H1 (cell line): ENCODE measurements at regions not wholly inside any gene's neighbourhood (a gene's known extent, or its start where the extent isn't known, plus 50 kb on each side); places are given as distances from the start of the nearest gene placed in this dataset.

ENCODE experiments used
- CTCF ChIA-PET: fragments of 300-600 bp; sonication (Branson Sonifier 250); formaldehyde crosslinking; loops from one replicate; lab custom pipeline; 2021; ENCODE audit not compliant: partially characterized antibody; lab: Charles Lee
- POLR2A ChIA-PET: fragments of 300-600 bp; sonication (Branson Sonifier 250); formaldehyde crosslinking; loops from one replicate; lab custom pipeline; 2021; ENCODE audit warnings: inconsistent platforms; ENCODE audit not compliant: partially characterized antibody; lab: Charles Lee
- DNase-seq, 2 experiments: peaks; one replicate each; pipeline versions ENCODE4 v3.0.0 to v3.0.0-alpha.2; 2010 to 2022; ENCODE audit warnings: low spot score in 2 of 2, low read depth in 1 of 2, mixed read lengths in 1 of 2
- FAIRE-seq: peaks from 2 replicates; lab custom pipeline; 2011; peaks lifted over from hg19 to GRCh38; lab: Jason Lieb, UNC
- H2AFZ ChIP-seq: 2 replicates; pipeline ENCODE4 v1.8.1; 2012; ENCODE audit warnings: low read length, inconsistent platforms
- H2AK5ac ChIP-seq: 2 replicates; pipeline ENCODE4 v1.6.1; 2013; ENCODE audit warnings: low read depth, low read length
- H2BK120ac ChIP-seq: replicated peaks from 2 replicates; pipeline ENCODE3; 2013; ENCODE audit warnings: low read depth, low read length, inconsistent platforms
- H2BK12ac ChIP-seq: 2 replicates; pipeline ENCODE4 v1.6.1; 2013; ENCODE audit warnings: low read depth, low read length
- H2BK15ac ChIP-seq: 2 replicates; pipeline ENCODE4 v1.6.1; 2013; ENCODE audit warnings: low read length
- H2BK20ac ChIP-seq: 2 replicates; pipeline ENCODE4 v1.6.1; 2013; ENCODE audit warnings: low read length
- H2BK5ac ChIP-seq: 2 replicates; pipeline ENCODE4 v1.6.1; 2013; ENCODE audit warnings: low read depth, low read length
- H3K14ac ChIP-seq: 2 replicates; pipeline ENCODE4 v1.6.1; 2013; ENCODE audit warnings: inconsistent platforms; ENCODE audit not compliant: insufficient read length
- H3K18ac ChIP-seq: 2 replicates; pipeline ENCODE4 v1.6.1; 2013; ENCODE audit warnings: low read length; ENCODE audit errors: extremely low read depth
- H3K23ac ChIP-seq: 2 replicates; pipeline ENCODE4 v1.6.1; 2013; ENCODE audit warnings: inconsistent platforms; ENCODE audit not compliant: insufficient read length
- H3K23me2 ChIP-seq: 2 replicates; pipeline ENCODE4 v1.6.1; 2013; ENCODE audit warnings: low read depth, low read length
- H3K27ac ChIP-seq: 2 replicates; pipeline ENCODE4 v1.6.1; 2011; ENCODE audit warnings: low read depth, low read length, inconsistent platforms
- H3K27me3 ChIP-seq, 4 experiments: replicated peaks in 1 of 4; 1 replicate in 1 of 4; 2 replicates in 3 of 4; pipeline versions ENCODE4 v1.6.1 to v1.8.1; 2011 to 2013; ENCODE audit warnings: low read length in 3 of 4, mild to moderate bottlenecking in 3 of 4, inconsistent platforms in 2 of 4, mixed read lengths in 2 of 4, moderate library complexity in 1 of 4; ENCODE audit not compliant: control insufficient read depth in 3 of 4, insufficient read depth in 3 of 4; ENCODE audit errors: extremely low read depth in 1 of 4
- H3K36me3 ChIP-seq, 4 experiments: 2 replicates each; pipeline versions ENCODE4 v1.6.1 to v1.8.1; 2011 to 2013; ENCODE audit warnings: mild to moderate bottlenecking in 4 of 4, low read length in 3 of 4, moderate library complexity in 2 of 4, control low read depth in 1 of 4, inconsistent platforms in 1 of 4; ENCODE audit not compliant: insufficient read depth in 4 of 4, control insufficient read depth in 2 of 4
- H3K4ac ChIP-seq: replicated peaks from 2 replicates; pipeline ENCODE3; 2013; ENCODE audit warnings: low read length, low read depth, mixed read lengths, inconsistent platforms; ENCODE audit not compliant: insufficient read length
- H3K4me1 ChIP-seq, 4 experiments: replicated peaks in 1 of 4; 1 replicate in 1 of 4; 2 replicates in 3 of 4; pipeline versions ENCODE4 v1.6.1 to v1.8.1; 2011 to 2013; ENCODE audit warnings: low read length in 3 of 4, inconsistent platforms in 2 of 4, mixed read lengths in 1 of 4; ENCODE audit not compliant: insufficient read depth in 4 of 4, control insufficient read depth in 3 of 4
- H3K4me2 ChIP-seq, 2 experiments: 2 replicates each; pipeline versions ENCODE4 v1.6.1 to v1.8.1; 2011 to 2013; ENCODE audit warnings: low read depth in 2 of 2, low read length in 2 of 2, control low read depth in 1 of 2, inconsistent platforms in 1 of 2, mild to moderate bottlenecking in 1 of 2; ENCODE audit not compliant: insufficient read depth in 1 of 2
- H3K4me3 ChIP-seq, 4 experiments: fragments of 200-600, 300-600 bp in 1 of 4; sonication (generic), shearing (Covaris generic), sonication (Bioruptor Twin) in 1 of 4; 2 replicates each; pipeline versions ENCODE4 v1.5.1 to v1.8.1; 2011 to 2016; ENCODE audit warnings: low read length in 4 of 4, low read depth in 3 of 4, control low read depth in 2 of 4, inconsistent platforms in 2 of 4, mild to moderate bottlenecking in 2 of 4, mixed read lengths in 1 of 4, moderate library complexity in 1 of 4; ENCODE audit not compliant: insufficient read depth in 2 of 4; ENCODE audit errors: extremely low read depth in 1 of 4
- H3K56ac ChIP-seq: replicated peaks from 2 replicates; pipeline ENCODE3; 2013; ENCODE audit warnings: low read depth, mild to moderate bottlenecking, mixed read lengths, low read length, inconsistent platforms; ENCODE audit not compliant: insufficient read length
- H3K79me1 ChIP-seq: 2 replicates; pipeline ENCODE4 v1.6.1; 2013; ENCODE audit warnings: low read depth, low read length, control low read depth
- H3K79me2 ChIP-seq, 2 experiments: 2 replicates each; pipeline versions ENCODE4 v1.6.1 to v1.8.1; 2012 to 2013; ENCODE audit warnings: low read length in 2 of 2, mild to moderate bottlenecking in 2 of 2, inconsistent platforms in 1 of 2; ENCODE audit not compliant: insufficient read depth in 2 of 2, control insufficient read depth in 1 of 2
- H3K9ac ChIP-seq, 4 experiments: replicated peaks in 1 of 4; 1 replicate in 1 of 4; 2 replicates in 3 of 4; pipeline versions ENCODE4 v1.6.1 to v1.8.1; 2011 to 2013; ENCODE audit warnings: low read depth in 3 of 4, low read length in 3 of 4, control low read depth in 2 of 4, mild to moderate bottlenecking in 2 of 4, moderate library complexity in 2 of 4, inconsistent platforms in 1 of 4; ENCODE audit errors: extremely low read depth in 1 of 4
- H3K9me3 ChIP-seq, 2 experiments: 2 replicates each; pipeline versions ENCODE4 v1.6.1 to v1.8.1; 2012 to 2013; ENCODE audit warnings: mild to moderate bottlenecking in 2 of 2, moderate library complexity in 2 of 2, control low read depth in 1 of 2, inconsistent platforms in 1 of 2, low read depth in 1 of 2, low read length in 1 of 2, mixed read lengths in 1 of 2; ENCODE audit not compliant: insufficient read depth in 2 of 2
- H4K20me1 ChIP-seq, 2 experiments: replicated peaks in 1 of 2; 2 replicates each; pipeline versions ENCODE3 to v1.8.1; 2011 to 2013; ENCODE audit warnings: inconsistent platforms in 2 of 2, low read length in 2 of 2, mild to moderate bottlenecking in 1 of 2; ENCODE audit not compliant: insufficient read depth in 2 of 2, control insufficient read depth in 1 of 2
- H4K5ac ChIP-seq: 2 replicates; pipeline ENCODE4 v1.6.1; 2013; ENCODE audit warnings: low read length, low read depth, mixed read lengths, inconsistent platforms; ENCODE audit not compliant: insufficient read length
- H4K8ac ChIP-seq: 2 replicates; pipeline ENCODE4 v1.8.0; 2013; ENCODE audit warnings: mild to moderate bottlenecking, moderate library complexity, low read length, inconsistent platforms; ENCODE audit not compliant: insufficient read depth; ENCODE audit errors: extremely low read depth
- H4K91ac ChIP-seq: replicated peaks from 2 replicates; pipeline ENCODE3; 2013; ENCODE audit warnings: low read length, mixed read lengths, inconsistent platforms; ENCODE audit not compliant: insufficient read length
- BRCA1 ChIP-seq: IDR thresholded peaks from 2 replicates; pipeline ENCODE4 v1.6.1; 2012; ENCODE audit warnings: low read depth, low read length, improper control_type of control experiment
- CBX8 ChIP-seq: fragments of 300-800, 300-1000 bp; sonication (generic); IDR thresholded peaks from 2 replicates; pipeline ENCODE4 v1.7.1; 2016; ENCODE audit warnings: low read depth, low read length, borderline replicate concordance
- EP300 ChIP-seq, 2 experiments: IDR thresholded peaks; 1 replicate in 1 of 2; 2 replicates in 1 of 2; pipeline ENCODE4 v1.6.1; 2011 to 2012; ENCODE audit warnings: low read depth in 2 of 2, low read length in 2 of 2, mild to moderate bottlenecking in 2 of 2, borderline replicate concordance in 1 of 2, inconsistent platforms in 1 of 2, moderate library complexity in 1 of 2
- GTF2F1 ChIP-seq: IDR thresholded peaks from 2 replicates; pipeline ENCODE4 v1.6.1; 2012; ENCODE audit warnings: low read depth, low read length, improper control_type of control experiment, borderline replicate concordance
- HDAC6 ChIP-seq: IDR thresholded peaks from one replicate; pipeline ENCODE4 v1.7.1; 2012; ENCODE audit warnings: low read depth, mild to moderate bottlenecking, inconsistent platforms, low read length, moderate library complexity
- KDM1A ChIP-seq: fragments of 200-600, 300-600 bp; sonication (generic); IDR thresholded peaks from 2 replicates; pipeline ENCODE4 v1.7.1; 2016; ENCODE audit warnings: mild to moderate bottlenecking, low read length, borderline replicate concordance
- RAD21 ChIP-seq, 2 experiments: IDR thresholded peaks in 1 of 2; conservative IDR thresholded peaks in 1 of 2; 2 replicates each; pipeline ENCODE4 v1.6.1; 2011; ENCODE audit warnings: low read depth in 2 of 2, low read length in 2 of 2, improper control_type of control experiment in 1 of 2, inconsistent platforms in 1 of 2, mild to moderate bottlenecking in 1 of 2, moderate library complexity in 1 of 2
- RBBP5 ChIP-seq: IDR thresholded peaks from 2 replicates; pipeline ENCODE4 v1.7.1; 2012; ENCODE audit warnings: low read depth, mild to moderate bottlenecking, inconsistent platforms, low read length, moderate library complexity, borderline replicate concordance
- SIRT6 ChIP-seq: IDR thresholded peaks from one replicate; pipeline ENCODE4 v1.7.1; 2012; ENCODE audit warnings: low read length, inconsistent platforms
- SP2 ChIP-seq: IDR thresholded peaks from 2 replicates; pipeline ENCODE4 v1.6.1; 2012; ENCODE audit warnings: mild to moderate bottlenecking, low read length, inconsistent platforms
- SRF ChIP-seq: IDR thresholded peaks from 2 replicates; pipeline ENCODE4 v1.6.1; 2011; ENCODE audit warnings: mild to moderate bottlenecking, low read depth, low read length, moderate library complexity
- WGBS, 2 experiments: shearing (Covaris generic) in 1 of 2; methylation state at CpG; one replicate each; pipeline versions ENCODE4 v1.1.6 to v1.1.7; 2013 to 2015; ENCODE audit warnings: low lambda C conversion rate in 2 of 2, mixed read lengths in 2 of 2, inconsistent platforms in 1 of 2, low coverage in 1 of 2, missing lambda C conversion rate in 1 of 2; ENCODE audit not compliant: insufficient replicate concordance in 2 of 2, insufficient coverage in 1 of 2, insufficient read length in 1 of 2; ENCODE audit errors: extremely low coverage in 1 of 2, missing lambda C conversion rate in 1 of 2; 5-methylcytosine and 5-hydroxymethylcytosine counted together
- TF ChIP-seq, protein P1 (sequence below): IDR thresholded peaks from 2 replicates; pipeline ENCODE4 v1.6.1; 2012; ENCODE audit warnings: low read length, inconsistent platforms

DNA sequence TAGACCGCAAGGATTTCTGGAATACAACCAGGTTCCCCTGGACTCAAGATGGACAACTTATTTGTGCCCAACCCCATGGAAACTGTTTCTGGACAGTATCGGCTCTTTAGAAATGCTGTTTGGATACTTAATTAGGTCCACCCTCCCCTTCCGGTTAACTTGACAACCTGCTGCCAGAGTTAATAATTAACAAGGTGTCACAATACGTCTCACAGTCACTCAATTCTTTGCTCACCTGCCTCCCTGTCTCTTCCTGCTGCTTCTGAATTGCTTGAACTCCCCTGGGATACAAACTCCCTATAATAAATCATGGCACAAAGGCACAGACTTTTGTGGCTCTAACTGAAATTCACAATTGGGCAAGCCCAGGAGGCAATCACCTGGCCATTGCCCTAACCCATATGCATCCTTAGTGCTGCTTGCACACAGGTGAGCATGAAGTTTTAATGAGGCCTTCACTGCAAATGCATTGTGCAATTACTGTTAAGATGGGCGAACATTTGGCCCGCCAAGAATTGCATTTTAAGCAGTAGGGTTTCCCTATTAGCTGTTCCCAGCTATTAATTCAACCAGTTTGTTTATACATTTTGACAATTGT is 504.4 kb upstream of the NOX3 start:
- Histone ChIP-seq H3K9ac (no peak overlapping the region), H4K20me1 (no peaks in the 10 kb centered on the region), H2BK12ac (no peak overlapping the region), H3K79me2 (no peaks in the 10 kb centered on the region), H3K36me3 (no peaks in the 10 kb centered on the region), H2AFZ (no peak overlapping the region), H3K9me3 (no peaks in the 10 kb centered on the region), H4K91ac (no peak overlapping the region), H2BK5ac (no peak overlapping the region), H3K18ac (no peak overlapping the region), H3K4me3 (no peak overlapping the region), H2BK15ac (no peak overlapping the region), H3K23ac (no peak overlapping the region), H2AK5ac (peak overlapping the region; percentile 15; the same call in 1 of the 2 replicates), H3K23me2 (no peaks in the 10 kb centered on the region), H3K4me2 (no peak overlapping the region), H3K27ac (no peak overlapping the region), H4K8ac (no peak overlapping the region), H3K4me1 (peaks cover 0 to 7% (median 5%) of the 10 kb centered on the region in 4 experiments; a peak in 2 of 7 replicates), H2BK20ac (no peak overlapping the region), H2BK120ac (no peak overlapping the region), H3K14ac (no peak overlapping the region), H3K4ac (no peak overlapping the region), H3K27me3 (no peaks in the 10 kb centered on the region), H4K5ac (no peak overlapping the region), H3K79me1 (no peaks in the 10 kb centered on the region), H3K56ac (no peak overlapping the region)
- DNase-seq (no peak), FAIRE-seq (no peak)
- WGBS, 2 experiments = 94% methylated on average over 6 of the region's 6 CpGs; no CpG with 5 or more reads in 1 of the 2 experiments
- ChIA-PET CTCF (no interaction called here), POLR2A (no interaction called here)
- no peak for TF ChIP-seq RAD21 (IDR thresholded peaks at IDR 0.05 in 1 of 2, conservative IDR thresholded peaks at IDR 0.05 in 1 of 2; ENCODE audit: low read depth in 2 of 2, low read length in 2 of 2)
- no peak for TF ChIP-seq SIRT6
- TF ChIP-seq RBBP5 = no peak
- TF ChIP-seq KDM1A = no peak
- TF ChIP-seq, protein P1, sequence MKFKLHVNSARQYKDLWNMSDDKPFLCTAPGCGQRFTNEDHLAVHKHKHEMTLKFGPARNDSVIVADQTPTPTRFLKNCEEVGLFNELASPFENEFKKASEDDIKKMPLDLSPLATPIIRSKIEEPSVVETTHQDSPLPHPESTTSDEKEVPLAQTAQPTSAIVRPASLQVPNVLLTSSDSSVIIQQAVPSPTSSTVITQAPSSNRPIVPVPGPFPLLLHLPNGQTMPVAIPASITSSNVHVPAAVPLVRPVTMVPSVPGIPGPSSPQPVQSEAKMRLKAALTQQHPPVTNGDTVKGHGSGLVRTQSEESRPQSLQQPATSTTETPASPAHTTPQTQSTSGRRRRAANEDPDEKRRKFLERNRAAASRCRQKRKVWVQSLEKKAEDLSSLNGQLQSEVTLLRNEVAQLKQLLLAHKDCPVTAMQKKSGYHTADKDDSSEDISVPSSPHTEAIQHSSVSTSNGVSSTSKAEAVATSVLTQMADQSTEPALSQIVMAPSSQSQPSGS = no peak
- no peak for TF ChIP-seq SRF
- no peak for TF ChIP-seq CBX8
- no peak for TF ChIP-seq BRCA1
- no peak for TF ChIP-seq SP2
- TF ChIP-seq GTF2F1 = no peak
- no peak for TF ChIP-seq EP300 (IDR thresholded peaks at IDR 0.05; ENCODE audit: borderline replicate concordance in 1 of 2, low read depth in 2 of 2, low read length in 2 of 2)
- TF ChIP-seq HDAC6 = no peak
